ENCODE measurements at regions not wholly inside any gene's neighbourhood (a gene's known extent, or its start where the extent isn't known, plus 50 kb on each side); places are given as distances from the start of the nearest gene placed in this dataset.

GRCh38 chr6:14380086-14380820 is 262.7 kb downstream of the CD83 start:
- Histone ChIP-seq H3K79me2 (ENCODE audit: control insufficient read depth, insufficient read depth, low read length) (no peaks in the 10 kb centered on the region), H3K9me3 (replicated peaks; ENCODE audit: control insufficient read depth, insufficient read depth, low read length) (no peaks in the 10 kb centered on the region), H2AFZ (ENCODE audit: control insufficient read depth, low read depth, low read length) (no peak overlapping the region), H3K9ac (ENCODE audit: control insufficient read depth, insufficient read depth, low read length) (no peak overlapping the region), H3K4me1 (ENCODE audit: control insufficient read depth, insufficient read depth, low read length) (0 out of 2 replicates have a peak, but pooled peaks cover 3% of the 10 kb centered on the region), H3K4me3 (no peak overlapping the region), H3K36me3 (ENCODE audit: control insufficient read depth in 2 of 2, insufficient read depth in 2 of 2, low read length in 1 of 2) (no peaks in the 10 kb centered on the region), H3K27me3 (replicated peaks in 1 of 2; ENCODE audit: control insufficient read depth in 2 of 2, insufficient read depth in 2 of 2, low read length in 1 of 2) (no peaks in the 10 kb centered on the region), H3K4me2 (ENCODE audit: control insufficient read depth, insufficient read depth) (no peak overlapping the region), H4K20me1 (ENCODE audit: control insufficient read depth, insufficient read depth) (no peaks in the 10 kb centered on the region), H3K27ac (ENCODE audit: control insufficient read depth, insufficient read depth) (no peak overlapping the region)
- no peak for DNase-seq (ENCODE audit: low read depth, low spot score)
- in situ Hi-C loops (cut with MboI) = no loop called here
- 48% methylated on average over 10 of the region's 10 CpGs for WGBS (ENCODE audit: insufficient coverage, insufficient replicate concordance, low lambda C conversion rate, missing lambda C conversion rate)
- ChIA-PET RAD21 (ENCODE audit: unreplicated experiment) (no interaction called here), SMC1A (ENCODE audit: uncharacterized antibody, unreplicated experiment) (interaction anchor here (0.6 kb wide), 1 partner anchor 569 kb away, joined by 3 read pairs; no protein-coding TSS in a partner anchor), POLR2A (no interaction called here), CTCF (no interaction called here)
- no peak for FAIRE-seq
- BruUV-seq (replicated peaks) = no TSS peak
- no peak for ATAC-seq
- intact Hi-C loops (cut with micrococcal nuclease; ENCODE audit: unreplicated experiment) = no loop called here
- TF ChIP-seq NBN (IDR thresholded peaks at IDR 0.05) (no peak), ETV6 (conservative IDR thresholded peaks at IDR 0.05 in 1 of 2, IDR thresholded peaks at IDR 0.05 in 1 of 2; ENCODE audit: borderline replicate concordance in 1 of 2, low read depth in 1 of 2) (no peak), ZNF217 (IDR thresholded peaks at IDR 0.05) (no peak), PAX5 (IDR thresholded peaks at IDR 0.05; ENCODE audit: borderline replicate concordance, low read depth, low read length) (no peak), ZNF274 (IDR thresholded peaks at IDR 0.05; ENCODE audit: insufficient read depth, insufficient read length) (no peak), ZZZ3 (IDR thresholded peaks at IDR 0.05; ENCODE audit: control insufficient read depth, insufficient read length, low read depth) (no peak), POLR2AphosphoS2 (IDR thresholded peaks at IDR 0.05; ENCODE audit: low read depth, low read length) (no peak), KDM1A (IDR thresholded peaks at IDR 0.05; ENCODE audit: borderline replicate concordance) (no peak), SMAD1 (IDR thresholded peaks at IDR 0.05; ENCODE audit: low read depth, partially characterized antibody) (no peak), SREBF2 (IDR thresholded peaks at IDR 0.05; ENCODE audit: low read length) (no peak), PBX3 (IDR thresholded peaks at IDR 0.05; ENCODE audit: insufficient replicate concordance, low read depth, low read length) (no peak), ATF2 (IDR thresholded peaks at IDR 0.05; ENCODE audit: low read length) (no peak)

Measured in GM12878 (cell line).